ENCODE measurements at regions not wholly inside any gene's neighbourhood (a gene's known extent, or its start where the extent isn't known, plus 50 kb on each side); places are given as distances from the start of the nearest gene placed in this dataset.
"Not testable (repeated sequence)": the region's sequence is repeated elsewhere in the genome, so short reads cannot be mapped to it uniquely, and the experiment has no call there.

- DNase-seq (ENCODE audit: extremely low read depth in 1 of 11, low read depth in 9 of 11, low spot score in 4 of 11) = no peak
Measured at GRCh38 chr2:61690078-61690596, 152.0 kb upstream of the XPO1 start.

GRCh38 chr2:61689568-61689967, 151.4 kb upstream of the XPO1 start:
- no peak for DNase-seq (ENCODE audit: extremely low read depth in 1 of 11, low read depth in 9 of 11, low spot score in 4 of 11)

GRCh38 chr2:61688369-61689334, 150.5 kb upstream of the XPO1 start:
- no peak for DNase-seq (ENCODE audit: extremely low read depth in 1 of 11, low read depth in 9 of 11, low spot score in 4 of 11)

GRCh38 chr2:61679096-61679495, 140.9 kb upstream of the XPO1 start:
- DNase-seq (ENCODE audit: extremely low read depth in 1 of 11, low read depth in 9 of 11, low spot score in 4 of 11) = no peak

GRCh38 chr2:61677942-61678341, 139.8 kb upstream of the XPO1 start:
- DNase-seq (ENCODE audit: extremely low read depth in 1 of 11, low read depth in 9 of 11, low spot score in 4 of 11) = no peak

- no peak for DNase-seq (ENCODE audit: extremely low read depth in 1 of 11, low read depth in 9 of 11, low spot score in 4 of 11)
Measured at GRCh38 chr2:61677306-61677705, 139.2 kb upstream of the XPO1 start.

- DNase-seq (ENCODE audit: extremely low read depth in 1 of 11, low read depth in 9 of 11, low spot score in 4 of 11) = no peak
Measured at GRCh38 chr2:61675204-61675603, 137.0 kb upstream of the XPO1 start.

- DNase-seq (ENCODE audit: extremely low read depth in 1 of 11, low read depth in 9 of 11, low spot score in 4 of 11) = no peak
Measured at GRCh38 chr2:61671561-61672315, 133.6 kb upstream of the XPO1 start.

GRCh38 chr2:61670591-61671501, 132.7 kb upstream of the XPO1 start:
- DNase-seq (ENCODE audit: extremely low read depth in 1 of 11, low read depth in 9 of 11, low spot score in 4 of 11) = peak in 1 of 11 donors; percentile 11

- DNase-seq (ENCODE audit: extremely low read depth in 1 of 11, low read depth in 9 of 11, low spot score in 4 of 11) = no peak
Measured at GRCh38 chr2:61664190-61664589, 126.0 kb upstream of the XPO1 start.

- DNase-seq (ENCODE audit: extremely low read depth in 1 of 11, low read depth in 9 of 11, low spot score in 4 of 11) = no peak
Measured at GRCh38 chr2:61662990-61663389, 124.8 kb upstream of the XPO1 start.

- DNase-seq (ENCODE audit: extremely low read depth in 1 of 11, low read depth in 9 of 11, low spot score in 4 of 11) = no peak
Measured at GRCh38 chr2:61660511-61661388, 122.6 kb upstream of the XPO1 start.

- peak in 2 of 11 donors; percentile 11 to 15 for DNase-seq (ENCODE audit: extremely low read depth in 1 of 11, low read depth in 9 of 11, low spot score in 4 of 11)
Measured at GRCh38 chr2:61658841-61659780, 121.0 kb upstream of the XPO1 start.

GRCh38 chr2:61649946-61650345, 111.8 kb upstream of the XPO1 start:
- not testable (repeated sequence) for DNase-seq (ENCODE audit: extremely low read depth in 1 of 11, low read depth in 9 of 11, low spot score in 4 of 11)

GRCh38 chr2:61649021-61649420, 110.9 kb upstream of the XPO1 start:
- no peak for DNase-seq (ENCODE audit: extremely low read depth in 1 of 11, low read depth in 9 of 11, low spot score in 4 of 11)

GRCh38 chr2:61647044-61647443, 108.9 kb upstream of the XPO1 start:
- no peak for DNase-seq (ENCODE audit: extremely low read depth in 1 of 11, low read depth in 9 of 11, low spot score in 4 of 11)

- no peak for DNase-seq (ENCODE audit: extremely low read depth in 1 of 11, low read depth in 9 of 11, low spot score in 4 of 11)
Measured at GRCh38 chr2:61645911-61646310, 107.8 kb upstream of the XPO1 start.

All from renal cortex interstitium (tissue), 11 donors.